Mucosa of descending colon (tissue), 3 donors: ENCODE measurements at regions not wholly inside any gene's neighbourhood (a gene's known extent, or its start where the extent isn't known, plus 50 kb on each side); places are given as distances from the start of the nearest gene placed in this dataset.

Source experiments
- ATAC-seq: fragments of 200-7000 bp; cut with Tn5 transposase; one replicate; pipeline ENCODE4 v1.9.1; 2020; ENCODE audit warnings: mild to moderate bottlenecking, moderate library complexity
- DNase-seq, 3 donors: peaks; one replicate each; pipeline ENCODE4 v3.0.0-alpha.2; 2020
- H3K36me3 ChIP-seq: fragments of 200-600 bp; one replicate; pipeline ENCODE4 v1.8.0; 2021; ENCODE audit warnings: low read depth, mild to moderate bottlenecking
- H3K4me1 ChIP-seq: fragments of 200-600 bp; one replicate; pipeline ENCODE4 v1.8.0; 2021; ENCODE audit warnings: low read depth, mild to moderate bottlenecking
- H3K4me3 ChIP-seq: fragments of 200-600 bp; one replicate; pipeline ENCODE4 v1.8.0; 2021; ENCODE audit warnings: mild to moderate bottlenecking
- H3K9me3 ChIP-seq: fragments of 200-600 bp; one replicate; pipeline ENCODE4 v1.8.0; 2021; ENCODE audit warnings: mild to moderate bottlenecking
- intact Hi-C, 2 donors: fragments of 100-400 bp; cut with DNase I in 1 of 2; cut with micrococcal nuclease in 1 of 2; formaldehyde crosslinking; loops; one replicate each; pipeline versions ENCODE4 v1.11.0 to v1.11.1; 2022; cut with DNase I, micrococcal nuclease
- TF ChIP-seq, protein P1 (sequence below): fragments of 200-600 bp; IDR thresholded peaks from one replicate; pipeline ENCODE4 v1.8.0; 2022; ENCODE audit warnings: antibody characterized with exemption, mild to moderate bottlenecking
- donor health status: DM: no; HTN: no; CAD: no; lungs with moderate emphysema.
- donor health status: DM: no; HTN: no; CAD: no.
- donor health status: DM: no; HTN: yes; CAD: no.

DNA sequence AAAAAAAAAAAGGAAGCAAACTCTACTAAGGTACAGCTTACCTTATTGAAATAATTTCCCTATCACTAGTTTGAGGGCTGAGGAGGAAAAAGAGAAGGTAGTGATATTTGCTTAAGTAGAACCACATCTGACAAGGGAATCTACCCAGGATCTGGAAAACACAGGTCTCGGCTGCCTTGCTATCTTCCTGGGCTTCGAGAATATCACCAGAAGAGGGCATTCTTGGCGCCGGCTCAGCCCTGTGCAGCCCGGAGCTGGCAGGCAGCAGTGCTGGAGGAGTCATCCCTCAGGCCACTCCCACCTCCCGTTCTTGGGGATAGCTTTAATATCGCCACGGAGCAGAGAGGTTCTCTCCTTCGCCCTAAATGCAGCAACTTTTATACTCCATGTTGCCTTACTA lies 1181.2 kb downstream of the VRK1 start:
- TF ChIP-seq, protein P1, sequence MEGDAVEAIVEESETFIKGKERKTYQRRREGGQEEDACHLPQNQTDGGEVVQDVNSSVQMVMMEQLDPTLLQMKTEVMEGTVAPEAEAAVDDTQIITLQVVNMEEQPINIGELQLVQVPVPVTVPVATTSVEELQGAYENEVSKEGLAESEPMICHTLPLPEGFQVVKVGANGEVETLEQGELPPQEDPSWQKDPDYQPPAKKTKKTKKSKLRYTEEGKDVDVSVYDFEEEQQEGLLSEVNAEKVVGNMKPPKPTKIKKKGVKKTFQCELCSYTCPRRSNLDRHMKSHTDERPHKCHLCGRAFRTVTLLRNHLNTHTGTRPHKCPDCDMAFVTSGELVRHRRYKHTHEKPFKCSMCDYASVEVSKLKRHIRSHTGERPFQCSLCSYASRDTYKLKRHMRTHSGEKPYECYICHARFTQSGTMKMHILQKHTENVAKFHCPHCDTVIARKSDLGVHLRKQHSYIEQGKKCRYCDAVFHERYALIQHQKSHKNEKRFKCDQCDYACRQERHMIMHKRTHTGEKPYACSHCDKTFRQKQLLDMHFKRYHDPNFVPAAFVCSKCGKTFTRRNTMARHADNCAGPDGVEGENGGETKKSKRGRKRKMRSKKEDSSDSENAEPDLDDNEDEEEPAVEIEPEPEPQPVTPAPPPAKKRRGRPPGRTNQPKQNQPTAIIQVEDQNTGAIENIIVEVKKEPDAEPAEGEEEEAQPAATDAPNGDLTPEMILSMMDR, result no peak
- DNase-seq (peak; percentile 79 to 84 (median 82)), ATAC-seq (peak; percentile 87)
- intact Hi-C loops, result no loop called here
- Histone ChIP-seq H3K4me3 (no peak overlapping the region), H3K36me3 (no peaks in the 10 kb centered on the region), H3K4me1 (peaks cover 16% of the 10 kb centered on the region), H3K9me3 (no peaks in the 10 kb centered on the region)

DNA sequence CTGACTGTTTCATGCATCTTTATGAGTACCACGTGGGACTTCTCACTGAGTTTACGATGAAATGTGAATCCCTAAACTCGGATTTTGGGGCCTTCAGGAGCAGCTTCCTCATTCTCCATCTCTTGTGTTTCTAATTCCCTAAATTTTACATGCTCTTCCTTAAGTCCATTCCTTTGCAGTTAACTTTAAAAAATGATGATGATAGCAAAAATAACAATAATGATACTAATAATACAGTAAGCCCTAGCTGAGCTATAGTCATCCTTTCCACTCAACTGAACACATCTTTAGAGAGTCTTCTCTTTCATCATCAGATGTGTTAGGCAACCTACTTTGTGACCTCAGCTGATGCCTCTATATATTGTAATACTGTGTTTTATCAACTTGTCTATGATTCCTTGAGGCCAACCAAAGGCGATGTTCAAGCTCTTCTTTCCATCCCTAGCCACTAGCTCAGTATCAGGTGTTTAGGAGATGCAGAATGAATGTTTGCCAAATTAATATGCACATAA lies 1196.4 kb downstream of the VRK1 start:
- Histone ChIP-seq H3K36me3 (no peaks in the 10 kb centered on the region), H3K4me3 (no peak overlapping the region), H3K4me1 (no peaks in the 10 kb centered on the region), H3K9me3 (no peaks in the 10 kb centered on the region)
- no peak for DNase-seq
- TF ChIP-seq, protein P1, result no peak
- intact Hi-C loops, result no loop called here
- peak; percentile 19 for ATAC-seq

DNA sequence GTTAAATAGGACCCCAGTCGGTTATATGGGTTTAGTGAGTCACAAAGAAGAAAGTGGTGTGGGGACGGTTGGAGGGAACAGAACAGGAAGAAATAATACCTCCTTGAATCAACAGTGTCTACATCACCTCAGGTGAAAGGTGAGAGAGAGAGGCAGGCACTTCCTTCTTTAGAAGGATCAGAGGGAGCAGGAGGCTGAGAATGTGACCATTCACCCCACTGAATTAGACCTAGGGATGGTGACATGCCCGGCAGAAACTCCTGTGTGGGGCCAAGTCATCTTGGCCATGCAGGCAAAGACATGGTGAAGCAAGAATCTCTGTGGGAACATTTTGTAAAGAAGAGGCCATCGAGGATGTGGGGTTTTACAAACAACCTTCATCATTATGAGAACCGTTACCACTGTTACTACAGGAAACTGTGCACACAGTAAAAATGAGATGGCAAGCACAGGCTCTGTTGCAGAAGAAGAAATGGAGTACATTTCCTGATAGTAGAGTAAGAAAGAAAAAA lies 1196.9 kb downstream of the VRK1 start:
- TF ChIP-seq, protein P1, result no peak
- intact Hi-C loops, result no loop called here
- H3K9me3 ChIP-seq, result no peaks in the 10 kb centered on the region
- no peaks in the 10 kb centered on the region for H3K4me1 ChIP-seq
- DNase-seq, result no peak
- peak; percentile 80 for ATAC-seq
- H3K36me3 ChIP-seq, result no peaks in the 10 kb centered on the region
- no peak overlapping the region for H3K4me3 ChIP-seq

DNA sequence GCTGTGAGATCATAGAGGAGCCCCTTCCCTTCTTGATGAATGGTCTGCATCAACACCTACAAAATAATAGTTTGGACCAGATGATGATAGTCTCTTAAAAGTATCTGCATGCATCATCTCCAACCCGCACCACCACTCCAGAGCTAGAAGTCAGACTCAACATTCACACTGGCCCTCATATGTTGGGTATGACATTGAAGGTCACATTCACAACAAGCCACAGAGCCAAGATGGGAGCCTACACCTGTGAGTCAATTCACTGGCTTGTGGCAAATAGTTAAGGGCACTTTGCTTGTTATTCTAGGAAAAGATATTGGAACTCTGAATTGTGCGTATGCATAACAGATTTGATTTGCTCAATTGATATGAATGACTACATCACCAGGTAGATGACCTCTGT lies 1197.9 kb downstream of the VRK1 start:
- no peaks in the 10 kb centered on the region for H3K9me3 ChIP-seq
- H3K36me3 ChIP-seq, result no peaks in the 10 kb centered on the region
- intact Hi-C loops, result no loop called here
- no peak for DNase-seq
- TF ChIP-seq, protein P1, result no peak
- ATAC-seq, result no peak
- H3K4me1 ChIP-seq, result no peaks in the 10 kb centered on the region
- H3K4me3 ChIP-seq, result no peak overlapping the region

DNA sequence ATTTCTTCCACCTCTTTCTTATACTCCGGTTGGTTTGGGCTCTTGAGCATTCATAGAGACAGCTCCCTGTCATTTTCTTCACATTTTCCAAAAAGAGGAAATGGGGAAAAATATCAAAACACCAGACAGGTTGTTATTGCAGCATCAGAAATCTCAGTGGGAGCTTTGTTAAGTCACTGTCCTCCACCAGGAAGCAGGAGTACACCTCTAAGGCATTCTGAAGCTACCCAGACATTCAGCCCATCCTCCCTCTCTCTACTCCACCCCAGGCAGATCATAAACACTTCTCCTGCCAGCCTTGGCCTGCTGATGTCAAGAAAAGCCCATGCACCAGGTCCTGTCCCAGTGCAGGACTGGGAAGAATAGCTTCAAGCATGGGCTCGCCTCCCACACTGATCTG lies 1198.3 kb downstream of the VRK1 start:
- no peak overlapping the region for H3K4me3 ChIP-seq
- no peaks in the 10 kb centered on the region for H3K36me3 ChIP-seq
- ATAC-seq (no peak), DNase-seq (no peak)
- H3K4me1 ChIP-seq, result no peaks in the 10 kb centered on the region
- intact Hi-C loops, result no loop called here
- TF ChIP-seq, protein P1, result no peak
- no peaks in the 10 kb centered on the region for H3K9me3 ChIP-seq

DNA sequence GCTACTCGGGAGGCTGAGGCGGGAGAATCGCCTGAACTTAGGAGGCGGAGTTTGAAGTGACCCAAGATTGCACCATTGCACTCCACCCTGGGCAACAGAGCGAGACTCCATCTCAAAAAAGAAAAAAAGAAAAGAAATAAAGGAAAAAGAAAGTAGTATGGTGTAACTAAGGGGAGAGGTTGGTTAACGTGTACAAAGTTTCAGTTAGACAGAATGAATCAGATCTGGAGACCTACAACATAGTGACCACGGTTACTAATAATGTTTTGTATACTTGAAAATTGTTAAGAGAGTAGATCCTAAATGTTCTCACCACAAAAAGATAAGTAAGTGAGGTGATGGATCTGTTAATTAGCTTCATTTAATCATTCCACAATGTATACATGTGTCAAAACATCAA lies 1208.8 kb downstream of the VRK1 start:
- TF ChIP-seq, protein P1, result no peak
- Histone ChIP-seq H3K4me1 (no peaks in the 10 kb centered on the region), H3K36me3 (no peaks in the 10 kb centered on the region), H3K9me3 (no peaks in the 10 kb centered on the region), H3K4me3 (no peak overlapping the region)
- ATAC-seq (no peak), DNase-seq (no peak)
- intact Hi-C loops, result no loop called here
